HepG2 (cell line): ENCODE measurements at regions not wholly inside any gene's neighbourhood (a gene's known extent, or its start where the extent isn't known, plus 50 kb on each side); places are given as distances from the start of the nearest gene placed in this dataset.

ENCODE experiments used
- BHLHE40 ChIP-seq: IDR thresholded peaks from 2 replicates; pipeline ENCODE4 v1.6.1; 2011; ENCODE audit warnings: low read length, improper control_type of control experiment
- CC2D1A ChIP-seq: sonication (generic); formaldehyde crosslinking; IDR thresholded peaks from 2 replicates; pipeline ENCODE4 v1.8.1; 2023; ENCODE audit warnings: mild to moderate bottlenecking, missing genetic modification reagents
- FLYWCH1 ChIP-seq: sonication (generic); formaldehyde crosslinking; IDR thresholded peaks from 2 replicates; pipeline ENCODE4 v1.8.1; 2023; ENCODE audit warnings: mild to moderate bottlenecking, missing genetic modification reagents
- HDAC6 ChIP-seq: fragments of 200-600 bp; sonication (generic); IDR thresholded peaks from 2 replicates; pipeline ENCODE4 v1.7.0; 2017; ENCODE audit warnings: mild to moderate bottlenecking, antibody characterized with exemption, low read length, low read depth
- HOXA5 ChIP-seq: sonication (generic); formaldehyde crosslinking; IDR thresholded peaks from 2 replicates; pipeline ENCODE4 v1.4.0; 2020; ENCODE audit warnings: missing genetic modification reagents
- MAFF ChIP-seq: IDR thresholded peaks from 2 replicates; pipeline ENCODE4 v1.6.1; 2011; ENCODE audit warnings: low read depth, low read length, improper control_type of control experiment
- NFAT5 ChIP-seq: sonication (generic); formaldehyde crosslinking; IDR thresholded peaks from 2 replicates; pipeline ENCODE4 v1.4.0; 2020; ENCODE audit warnings: missing genetic modification reagents
- NR2F1 ChIP-seq, 2 experiments: fragments of 450-650 bp in 1 of 2; formaldehyde crosslinking in 1 of 2; IDR thresholded peaks; 2 replicates each; pipeline versions ENCODE4 v1.5.0 to v1.6.1; 2016 to 2020; ENCODE audit warnings: mild to moderate bottlenecking in 1 of 2, missing compliant biosample characterization in 1 of 2, missing genetic modification reagents in 1 of 2, moderate library complexity in 1 of 2
- RBM39 ChIP-seq: fragments of 200-400 bp; formaldehyde crosslinking; IDR thresholded peaks from one replicate; pipeline ENCODE4 v1.6.1; 2018; ENCODE audit warnings: antibody characterized with exemption, mild to moderate bottlenecking, low read depth, low read length; ENCODE audit not compliant: poor library complexity, severe bottlenecking
- RXRB ChIP-seq: IDR thresholded peaks from 2 replicates; pipeline ENCODE4 v1.6.1; 2016; ENCODE audit warnings: borderline replicate concordance, missing genetic modification reagents, missing compliant biosample characterization
- SPEN ChIP-seq: sonication (generic); formaldehyde crosslinking; IDR thresholded peaks from 2 replicates; pipeline ENCODE4 v1.5.1; 2020; ENCODE audit warnings: low read depth, mild to moderate bottlenecking, missing genetic modification reagents
- TFE3 ChIP-seq: IDR thresholded peaks from 2 replicates; pipeline ENCODE4 v1.6.1; 2016
- THAP7 ChIP-seq: sonication (generic); formaldehyde crosslinking; IDR thresholded peaks from 2 replicates; pipeline ENCODE4 v1.8.1; 2023; ENCODE audit warnings: mild to moderate bottlenecking, missing genetic modification reagents
- ZBTB21 ChIP-seq: sonication (generic); formaldehyde crosslinking; IDR thresholded peaks from 2 replicates; pipeline ENCODE4 v1.4.0; 2020; ENCODE audit warnings: missing genetic modification reagents
- ZFAT ChIP-seq: sonication (generic); formaldehyde crosslinking; conservative IDR thresholded peaks from 2 replicates; pipeline ENCODE4 v1.8.1; 2023; ENCODE audit warnings: missing genetic modification reagents, inconsistent platforms
- ZNF205 ChIP-seq: IDR thresholded peaks from 2 replicates; pipeline ENCODE4 v1.6.1; 2018; ENCODE audit warnings: missing biosample characterization, missing genetic modification reagents
- ZNF431 ChIP-seq: sonication (generic); formaldehyde crosslinking; IDR thresholded peaks from 2 replicates; pipeline ENCODE4 v1.9.0; 2022; ENCODE audit warnings: missing genetic modification reagents, low read depth, mild to moderate bottlenecking, borderline replicate concordance
- ZNF569 ChIP-seq: sonication (generic); formaldehyde crosslinking; IDR thresholded peaks from 2 replicates; pipeline ENCODE4 v1.5.0; 2020; ENCODE audit warnings: mild to moderate bottlenecking, missing genetic modification reagents, moderate library complexity, borderline replicate concordance
- ZNF605 ChIP-seq: sonication (generic); formaldehyde crosslinking; IDR thresholded peaks from 2 replicates; pipeline ENCODE4 v1.8.0; 2022; ENCODE audit warnings: mild to moderate bottlenecking, missing genetic modification reagents
- ZNF615 ChIP-seq: sonication (generic); formaldehyde crosslinking; IDR thresholded peaks from 2 replicates; pipeline ENCODE4 v1.5.0; 2020; ENCODE audit warnings: mild to moderate bottlenecking, missing genetic modification reagents, borderline replicate concordance
- TF ChIP-seq, protein P1 (sequence below): sonication (generic); formaldehyde crosslinking; IDR thresholded peaks from 2 replicates; pipeline ENCODE4 v1.8.0; 2023; ENCODE audit warnings: mild to moderate bottlenecking, missing genetic modification reagents

- TF ChIP-seq TFE3 (peak; percentile 33; the same call in 1 of the 2 replicates), NFAT5 (CRISPR knock-in tag) (no peak), ZNF569 (CRISPR knock-in tag) (no peak), SPEN (CRISPR knock-in tag) (peak; percentile 70; the same call in 1 of the 2 replicates), ZNF605 (CRISPR knock-in tag) (peak; percentile 64; the same call in 1 of the 2 replicates), BHLHE40 (no peak), CC2D1A (CRISPR knock-in tag) (no peak), RBM39 (no peak), ZNF205 (peak; percentile 81; the same call in 1 of the 2 replicates), HOXA5 (CRISPR knock-in tag) (no peak), HDAC6 (no peak), MAFF (peak; percentile 100), NR2F1 (CRISPR knock-in tag; IDR thresholded peaks at IDR 0.05) (peak; percentile 22 to 51; a peak in 2 of 4 replicates), RXRB (peak; percentile 77), THAP7 (0 out of 2 replicates have a peak, but pooled peaks have one; percentile 40), FLYWCH1 (no peak), ZBTB21 (CRISPR knock-in tag) (peak; percentile 56; the same call in 1 of the 2 replicates), ZNF431 (CRISPR knock-in tag) (peak; percentile 71), ZFAT (CRISPR knock-in tag) (no peak), ZNF615 (no peak)
- TF ChIP-seq, protein P1, sequence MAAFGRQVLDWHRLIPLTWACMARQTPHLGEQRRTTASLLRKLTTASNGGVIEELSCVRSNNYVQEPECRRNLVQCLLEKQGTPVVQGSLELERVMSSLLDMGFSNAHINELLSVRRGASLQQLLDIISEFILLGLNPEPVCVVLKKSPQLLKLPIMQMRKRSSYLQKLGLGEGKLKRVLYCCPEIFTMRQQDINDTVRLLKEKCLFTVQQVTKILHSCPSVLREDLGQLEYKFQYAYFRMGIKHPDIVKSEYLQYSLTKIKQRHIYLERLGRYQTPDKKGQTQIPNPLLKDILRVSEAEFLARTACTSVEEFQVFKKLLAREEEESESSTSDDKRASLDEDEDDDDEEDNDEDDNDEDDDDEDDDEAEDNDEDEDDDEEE (CRISPR knock-in tag): 0 out of 2 replicates have a peak, but pooled peaks have one; percentile 25
These were observed 185.0 kb downstream of the ANAPC1 start (continued) for GRCh38 chr2:111698743-111699554.
